ENCODE measurements at regions not wholly inside any gene's neighbourhood (a gene's known extent, or its start where the extent isn't known, plus 50 kb on each side); places are given as distances from the start of the nearest gene placed in this dataset.
A peak's percentile ranks its signal among the peaks of the same experiment; 100 is the strongest.

DNA sequence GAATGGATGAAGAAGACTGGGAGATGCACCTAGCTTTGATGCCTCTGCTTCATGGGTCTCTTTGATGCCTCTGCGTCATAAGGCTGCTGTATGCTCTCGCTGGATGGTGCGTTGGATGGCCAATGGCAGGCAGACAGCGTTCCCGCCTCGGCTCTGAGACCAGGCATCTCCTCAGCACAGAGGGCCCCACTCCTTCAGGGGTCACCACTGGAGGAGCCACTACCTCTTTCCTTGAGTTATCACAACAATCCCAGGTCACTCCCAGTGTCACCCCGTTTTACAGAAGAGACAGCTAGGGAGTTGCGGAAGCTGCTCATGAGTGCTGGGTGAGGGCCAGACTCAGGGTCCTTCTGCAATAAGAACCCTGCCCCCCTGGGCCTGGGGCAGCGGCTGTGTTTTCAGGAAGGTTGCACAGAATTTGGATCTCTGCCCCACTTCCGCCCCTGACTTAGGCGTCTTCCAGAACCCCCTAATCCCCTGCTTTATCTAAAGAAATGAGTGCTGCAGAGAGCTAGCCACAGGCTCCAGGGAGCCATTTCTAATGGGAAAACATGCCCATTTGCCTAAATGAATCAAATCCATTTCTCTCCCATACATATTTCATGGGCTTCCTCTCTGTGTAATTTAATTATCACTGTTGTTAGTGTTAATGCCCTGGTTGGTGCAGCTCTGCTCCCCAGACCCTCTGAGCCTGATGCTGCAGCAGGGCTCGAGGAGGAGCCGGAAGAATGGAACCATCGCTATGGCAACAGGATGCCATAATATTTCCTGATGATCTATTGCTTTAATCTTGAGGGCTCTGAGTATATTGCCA lies 131.8 kb upstream of the HS6ST1 start:
- DNase-seq = no peak

DNA sequence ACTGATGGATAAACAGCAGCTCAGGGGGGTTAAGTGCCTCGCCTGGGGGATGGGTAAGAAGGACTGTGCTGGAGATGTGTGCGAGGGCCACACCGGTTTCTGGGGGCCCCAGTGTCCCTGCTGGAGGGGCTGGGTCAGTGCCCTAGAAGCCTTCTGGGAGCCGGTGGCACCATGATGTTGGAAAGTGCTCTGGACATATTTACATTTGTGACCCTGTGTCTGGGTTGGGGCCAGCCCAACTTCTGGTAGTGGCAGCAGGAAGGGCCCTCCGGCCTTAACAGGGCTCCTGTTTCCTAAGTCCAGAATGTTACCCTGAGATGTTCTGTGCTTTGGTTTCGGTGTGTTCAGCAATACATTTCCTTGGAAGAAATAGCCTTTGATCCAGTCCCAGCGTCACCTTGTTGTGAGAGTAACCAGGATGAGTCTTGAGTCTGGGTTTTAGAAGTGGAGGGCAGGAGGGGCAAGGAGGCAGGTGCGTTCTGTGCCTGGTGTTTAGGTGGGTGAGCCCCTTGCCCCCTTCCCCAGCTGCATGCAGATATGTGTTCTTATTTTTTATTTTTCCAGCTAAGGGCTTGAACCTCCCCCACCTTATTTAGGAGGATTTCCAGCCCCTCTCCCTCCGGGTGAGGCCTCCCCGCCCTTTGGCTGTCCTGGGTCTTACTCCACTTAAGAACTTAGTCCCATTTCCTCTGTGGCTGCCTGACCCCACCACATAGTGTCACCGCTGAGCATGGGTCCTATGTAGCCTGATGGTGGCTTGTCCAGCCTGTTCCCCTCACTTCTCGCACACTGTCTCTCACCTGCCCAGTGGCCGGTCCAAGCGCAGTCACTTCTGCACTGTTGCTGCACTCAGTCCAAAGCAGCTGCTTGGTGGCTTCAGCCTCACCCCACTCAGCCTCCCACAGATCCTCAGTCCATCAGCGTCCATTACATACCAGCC lies 132.7 kb upstream of the HS6ST1 start:
- no peak for DNase-seq

DNA sequence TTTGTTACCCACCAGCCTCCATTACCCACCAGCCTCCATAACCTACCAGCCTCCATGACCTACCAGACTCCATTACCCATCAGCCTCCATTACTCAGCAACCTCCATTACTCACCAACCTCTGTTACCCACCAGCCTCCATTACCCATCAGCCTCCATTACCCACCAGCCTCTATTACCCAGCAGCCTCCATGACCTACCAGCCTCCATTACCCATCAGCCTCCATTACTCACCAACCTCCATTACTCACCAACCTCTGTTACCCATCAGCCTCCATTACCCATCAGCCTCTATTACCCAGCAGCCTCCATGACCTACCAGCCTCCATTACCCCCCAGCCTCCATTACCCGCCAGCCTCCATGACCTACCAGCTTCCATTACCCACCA lies 133.3 kb upstream of the HS6ST1 start:
- DNase-seq = no peak

GRCh38 chr2:128452536-128453530 lies 134.2 kb upstream of the HS6ST1 start:
- no peak for DNase-seq

GRCh38 chr2:128454980-128455720 lies 136.5 kb upstream of the HS6ST1 start:
- no peak for DNase-seq

DNA sequence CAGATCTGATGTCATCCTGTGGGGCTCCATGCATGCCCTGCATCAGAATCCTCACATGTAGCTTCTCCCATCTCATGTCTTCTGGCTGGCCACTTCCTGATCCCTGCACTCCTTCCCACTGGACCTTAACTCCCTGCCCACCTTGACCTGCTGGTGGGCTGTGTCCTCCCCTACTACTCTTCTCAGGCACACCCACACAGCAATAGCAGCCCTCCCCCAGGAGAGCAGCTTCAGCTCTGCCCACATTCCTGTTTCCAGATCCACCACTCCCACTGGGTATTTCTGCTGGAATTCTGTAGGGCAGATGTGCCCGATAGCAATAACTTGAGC lies 137.0 kb upstream of the HS6ST1 start:
- no peak for DNase-seq

DNA sequence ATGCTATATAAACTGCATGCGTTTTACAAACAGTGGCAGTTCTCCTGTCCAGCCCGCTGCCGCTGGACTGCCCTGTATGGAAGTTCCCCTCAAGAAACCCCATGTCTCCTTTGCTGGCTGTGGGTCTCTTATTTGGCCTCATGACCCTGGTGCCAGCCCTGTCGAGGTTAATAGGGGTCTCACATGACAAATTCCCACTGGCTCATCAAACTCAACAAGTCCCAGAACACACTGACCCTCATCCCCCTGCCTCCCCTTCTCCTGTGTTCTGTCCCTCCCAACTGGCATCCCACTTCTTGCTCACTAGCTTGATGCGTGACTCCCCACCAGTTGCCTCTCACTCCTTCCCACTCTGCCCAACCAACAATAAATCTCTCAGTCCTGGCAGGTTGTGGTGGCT lies 137.6 kb upstream of the HS6ST1 start:
- no peak for DNase-seq

DNA sequence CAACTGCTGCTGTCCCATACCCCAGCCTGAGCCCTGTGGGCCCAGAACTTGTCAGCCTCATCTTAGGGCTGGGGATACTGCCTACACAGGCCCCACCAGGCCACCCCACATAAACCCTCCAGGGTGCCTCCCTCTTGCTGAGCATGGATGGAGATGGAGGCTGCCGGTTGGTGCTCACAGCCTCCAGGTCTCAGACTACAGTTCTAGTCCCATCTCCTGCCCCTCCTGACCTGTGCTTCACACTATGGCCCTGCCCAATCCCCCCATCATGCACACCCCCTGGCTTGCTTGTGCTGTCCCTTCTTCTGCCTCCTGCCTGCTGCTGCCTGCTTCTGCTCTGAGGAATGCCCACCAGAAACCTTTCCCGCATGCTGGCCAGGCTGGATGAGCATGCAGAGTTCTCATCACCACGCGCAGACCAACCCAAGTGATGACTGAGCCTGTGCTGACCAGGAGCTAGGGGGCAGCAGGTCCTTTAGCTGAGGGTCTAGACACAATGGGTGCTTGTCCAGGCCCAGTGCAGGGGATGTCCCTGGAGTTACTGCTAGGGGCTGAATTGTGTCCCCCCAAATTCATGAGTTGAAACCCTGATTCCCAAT lies 138.4 kb upstream of the HS6ST1 start:
- DNase-seq = no peak

- DNase-seq = no peak
These were observed 139.0 kb upstream of the HS6ST1 start for GRCh38 chr2:128457716-128458115.

DNA sequence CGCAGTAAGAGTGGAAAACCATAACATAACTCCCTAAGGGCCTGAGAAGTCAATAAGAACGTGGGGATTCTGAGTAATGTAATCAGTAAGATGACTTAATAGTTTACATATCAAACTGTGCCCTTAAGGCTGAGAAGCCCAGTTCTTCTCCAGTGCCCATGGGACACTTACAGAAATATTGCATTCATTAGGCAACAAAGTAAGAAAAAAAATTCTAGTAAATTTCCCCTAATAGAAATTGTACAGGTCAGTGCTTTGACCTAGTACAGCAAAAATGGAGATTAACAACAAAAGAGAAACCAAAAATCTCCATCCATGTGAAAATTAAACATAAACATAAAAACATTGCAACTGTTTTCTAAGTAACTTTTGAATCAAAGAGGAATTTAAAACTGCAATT lies 139.8 kb upstream of the HS6ST1 start:
- no peak for DNase-seq

GRCh38 chr2:128464456-128464855 lies 145.8 kb upstream of the HS6ST1 start:
- DNase-seq = no peak

GRCh38 chr2:128465246-128466170 lies 146.8 kb upstream of the HS6ST1 start:
- DNase-seq = no peak

DNA sequence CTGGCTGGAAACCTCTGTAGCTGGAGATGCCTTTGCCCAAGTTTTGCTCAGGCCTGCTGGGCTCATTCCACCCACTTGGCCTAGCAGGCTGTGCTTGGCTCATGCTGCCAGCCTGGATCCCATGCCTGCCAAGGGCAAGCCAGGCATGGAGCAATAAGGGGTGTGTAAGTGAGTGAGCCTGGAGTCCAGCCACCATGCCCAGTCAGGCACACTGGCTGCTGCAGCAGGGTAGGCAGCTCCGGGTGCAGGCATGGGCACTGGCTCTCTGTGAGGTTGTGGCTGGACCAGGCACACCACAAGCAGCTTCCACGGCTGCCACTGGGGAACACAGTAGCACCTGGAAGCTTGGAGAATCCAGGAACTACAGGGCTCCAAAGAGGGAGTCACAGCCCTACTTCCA lies 147.7 kb upstream of the HS6ST1 start:
- no peak for DNase-seq

- no peak for DNase-seq
These were observed 148.1 kb upstream of the HS6ST1 start for GRCh38 chr2:128466776-128467175.

- no peak for DNase-seq
These were observed 148.8 kb upstream of the HS6ST1 start for GRCh38 chr2:128467321-128467969.

- no peak for DNase-seq
These were observed 149.7 kb upstream of the HS6ST1 start for GRCh38 chr2:128468186-128468920.

DNA sequence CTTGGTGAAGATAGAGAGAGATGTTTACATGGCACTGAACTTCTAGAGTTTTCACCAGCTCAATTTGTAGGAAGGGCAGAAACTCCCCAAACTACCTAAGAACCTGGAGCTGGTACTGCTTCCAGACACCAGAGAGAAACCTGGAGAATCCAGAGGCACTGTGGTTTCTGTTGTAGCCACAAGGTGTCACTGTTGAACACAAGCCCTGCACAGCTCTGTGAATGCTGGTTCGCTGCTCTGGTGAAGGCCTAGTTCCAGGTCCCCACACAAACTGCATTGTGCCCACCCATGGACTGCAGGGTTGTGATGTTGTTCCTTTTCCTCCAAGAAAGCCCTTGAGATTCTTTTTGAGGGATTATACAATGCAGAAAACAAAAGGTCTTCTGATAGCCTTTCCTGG lies 150.5 kb upstream of the HS6ST1 start:
- DNase-seq = no peak

DNA sequence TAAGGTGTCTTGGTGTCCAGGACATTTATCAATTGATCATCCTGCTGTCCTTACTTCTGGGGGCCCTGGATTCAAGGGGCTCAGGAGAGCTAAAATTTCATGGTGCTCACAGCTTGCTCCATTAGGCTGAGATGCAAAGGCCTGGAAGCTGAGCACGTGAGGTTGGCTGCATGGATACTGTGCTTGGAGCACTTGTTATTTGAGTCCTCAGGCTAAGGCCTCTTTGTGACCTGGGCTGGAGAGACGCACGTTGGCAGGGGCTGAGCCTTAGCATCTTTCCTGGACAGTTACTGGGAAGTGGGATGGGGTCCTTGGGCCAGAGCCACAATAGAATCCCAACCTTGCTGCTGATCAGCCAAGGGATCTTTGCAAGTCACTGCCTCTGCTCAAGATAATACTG lies 151.2 kb upstream of the HS6ST1 start:
- DNase-seq = no peak

- DNase-seq = peak; percentile 42
These were observed 154.1 kb upstream of the HS6ST1 start for GRCh38 chr2:128472789-128473174.

Data from left kidney (tissue), 1 donor.